ENCODE measurements at regions not wholly inside any gene's neighbourhood (a gene's known extent, or its start where the extent isn't known, plus 50 kb on each side); places are given as distances from the start of the nearest gene placed in this dataset.

DNA sequence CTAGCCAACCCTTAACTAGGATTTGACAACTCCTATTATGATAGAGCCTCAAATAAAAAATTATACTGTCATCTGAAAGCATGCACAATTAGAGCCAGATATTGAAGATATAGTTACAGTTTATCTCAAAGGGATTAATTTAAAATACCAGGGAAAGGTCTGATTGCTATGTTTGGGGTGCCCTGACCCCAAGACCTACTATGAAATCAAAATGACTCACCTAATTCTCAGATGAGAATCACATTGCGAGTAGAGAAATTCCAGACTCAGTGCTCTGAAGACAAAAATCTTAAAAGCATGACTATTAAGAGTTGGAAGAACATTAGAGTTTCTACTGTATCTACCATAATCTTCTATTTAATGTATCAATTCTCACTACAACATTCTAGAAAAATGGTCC is 297.1 kb downstream of the AHR start:
- Histone ChIP-seq H3K4me3 (ENCODE audit: low read length) (no peak overlapping the region), H4K20me1 (ENCODE audit: insufficient read depth, low read length) (no peaks in the 10 kb centered on the region), H2AFZ (ENCODE audit: low read depth, low read length) (no peak overlapping the region), H3K9me3 (ENCODE audit: insufficient read depth, low read length) (no peaks in the 10 kb centered on the region), H3K27ac (ENCODE audit: low read length) (no peak overlapping the region), H3K79me2 (ENCODE audit: low read length) (no peaks in the 10 kb centered on the region), H3K27me3 (ENCODE audit: low read depth, low read length) (no peaks in the 10 kb centered on the region), H3K36me3 (replicated peaks; ENCODE audit: low read depth, low read length) (no peaks in the 10 kb centered on the region), H3K4me1 (ENCODE audit: low read length) (no peaks in the 10 kb centered on the region), H3K4me2 (ENCODE audit: low read length) (no peak overlapping the region), H3K9ac (ENCODE audit: low read length) (no peak overlapping the region)
- TF ChIP-seq, protein P1, sequence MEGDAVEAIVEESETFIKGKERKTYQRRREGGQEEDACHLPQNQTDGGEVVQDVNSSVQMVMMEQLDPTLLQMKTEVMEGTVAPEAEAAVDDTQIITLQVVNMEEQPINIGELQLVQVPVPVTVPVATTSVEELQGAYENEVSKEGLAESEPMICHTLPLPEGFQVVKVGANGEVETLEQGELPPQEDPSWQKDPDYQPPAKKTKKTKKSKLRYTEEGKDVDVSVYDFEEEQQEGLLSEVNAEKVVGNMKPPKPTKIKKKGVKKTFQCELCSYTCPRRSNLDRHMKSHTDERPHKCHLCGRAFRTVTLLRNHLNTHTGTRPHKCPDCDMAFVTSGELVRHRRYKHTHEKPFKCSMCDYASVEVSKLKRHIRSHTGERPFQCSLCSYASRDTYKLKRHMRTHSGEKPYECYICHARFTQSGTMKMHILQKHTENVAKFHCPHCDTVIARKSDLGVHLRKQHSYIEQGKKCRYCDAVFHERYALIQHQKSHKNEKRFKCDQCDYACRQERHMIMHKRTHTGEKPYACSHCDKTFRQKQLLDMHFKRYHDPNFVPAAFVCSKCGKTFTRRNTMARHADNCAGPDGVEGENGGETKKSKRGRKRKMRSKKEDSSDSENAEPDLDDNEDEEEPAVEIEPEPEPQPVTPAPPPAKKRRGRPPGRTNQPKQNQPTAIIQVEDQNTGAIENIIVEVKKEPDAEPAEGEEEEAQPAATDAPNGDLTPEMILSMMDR (IDR thresholded peaks at IDR 0.05; ENCODE audit: low read depth, low read length): no peak
- TF ChIP-seq EZH2phosphoT487 (IDR thresholded peaks at IDR 0.05; ENCODE audit: low read depth): no peak

DNA sequence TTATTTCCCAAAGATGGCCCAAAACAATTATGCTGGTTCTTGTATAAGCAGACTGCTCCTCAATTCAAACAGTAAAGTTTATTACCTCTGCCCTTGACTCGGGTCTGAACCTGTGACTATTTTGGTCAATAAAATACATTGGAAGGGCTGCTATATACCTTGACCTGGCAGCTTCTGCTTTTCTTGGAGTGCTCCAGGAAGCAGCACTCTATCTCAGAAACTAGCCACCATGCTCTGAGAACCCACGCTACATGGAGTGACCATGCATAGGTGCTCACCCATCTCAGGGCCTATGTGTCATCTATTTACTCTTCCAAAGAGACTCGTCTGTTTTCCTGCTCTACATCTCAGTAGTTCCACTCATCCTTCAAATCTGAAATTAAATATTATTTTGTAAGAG is 299.9 kb downstream of the AHR start:
- Histone ChIP-seq H4K20me1 (ENCODE audit: insufficient read depth, low read length) (no peaks in the 10 kb centered on the region), H3K4me2 (ENCODE audit: low read length) (no peak overlapping the region), H3K9me3 (ENCODE audit: insufficient read depth, low read length) (no peaks in the 10 kb centered on the region), H3K27me3 (ENCODE audit: low read depth, low read length) (no peaks in the 10 kb centered on the region), H3K36me3 (replicated peaks; ENCODE audit: low read depth, low read length) (no peaks in the 10 kb centered on the region), H3K27ac (ENCODE audit: low read length) (no peak overlapping the region), H3K4me3 (ENCODE audit: low read length) (no peak overlapping the region), H3K4me1 (ENCODE audit: low read length) (no peaks in the 10 kb centered on the region), H3K9ac (ENCODE audit: low read length) (no peak overlapping the region), H3K79me2 (ENCODE audit: low read length) (no peaks in the 10 kb centered on the region), H2AFZ (ENCODE audit: low read depth, low read length) (no peak overlapping the region)
- TF ChIP-seq, protein P1 (IDR thresholded peaks at IDR 0.05; ENCODE audit: low read depth, low read length): no peak
- no peak for TF ChIP-seq EZH2phosphoT487 (IDR thresholded peaks at IDR 0.05; ENCODE audit: low read depth)

- no peak overlapping the region for H3K9ac ChIP-seq (ENCODE audit: low read length)
- H3K36me3 ChIP-seq (replicated peaks; ENCODE audit: low read depth, low read length): no peaks in the 10 kb centered on the region
- no peak overlapping the region for H3K27ac ChIP-seq (ENCODE audit: low read length)
- no peaks in the 10 kb centered on the region for H3K79me2 ChIP-seq (ENCODE audit: low read length)
- no peaks in the 10 kb centered on the region for H3K9me3 ChIP-seq (ENCODE audit: insufficient read depth, low read length)
- no peak overlapping the region for H3K4me3 ChIP-seq (ENCODE audit: low read length)
- no peaks in the 10 kb centered on the region for H3K4me1 ChIP-seq (ENCODE audit: low read length)
- no peaks in the 10 kb centered on the region for H4K20me1 ChIP-seq (ENCODE audit: insufficient read depth, low read length)
- TF ChIP-seq, protein P1 (IDR thresholded peaks at IDR 0.05; ENCODE audit: low read depth, low read length): no peak
- TF ChIP-seq EZH2phosphoT487 (IDR thresholded peaks at IDR 0.05; ENCODE audit: low read depth): no peak
- no peaks in the 10 kb centered on the region for H3K27me3 ChIP-seq (ENCODE audit: low read depth, low read length)
- H2AFZ ChIP-seq (ENCODE audit: low read depth, low read length): no peak overlapping the region
- H3K4me2 ChIP-seq (ENCODE audit: low read length): no peak overlapping the region
These were observed 300.4 kb downstream of the AHR start for GRCh38 chr7:17598846-17599245.

DNA sequence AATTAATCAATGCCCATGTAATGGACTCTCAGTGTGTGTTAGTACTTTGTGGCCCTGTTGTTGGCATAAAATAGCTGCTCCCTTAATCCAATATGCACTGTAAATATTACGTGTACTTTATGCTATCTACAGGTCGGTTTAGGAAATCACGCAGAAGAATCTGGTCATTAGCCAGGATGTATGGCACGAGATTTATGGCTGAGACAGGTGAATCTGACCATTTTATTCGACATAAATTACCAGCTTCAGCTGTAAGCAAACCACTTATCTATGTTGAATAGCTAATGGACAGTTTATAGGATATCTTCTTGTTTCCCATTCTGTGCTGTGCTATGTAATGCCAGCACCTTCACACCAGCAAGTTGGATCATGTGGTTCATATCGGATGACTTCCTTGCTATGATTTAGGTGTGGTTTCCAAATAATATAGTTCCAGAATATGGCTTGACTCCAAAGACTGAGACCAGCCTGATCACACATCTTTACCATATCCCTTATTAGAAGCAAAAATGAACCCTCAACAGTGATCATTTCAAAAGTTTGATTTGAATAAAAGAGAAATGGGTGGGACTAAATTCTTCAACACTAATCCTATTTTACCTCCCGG is 301.4 kb downstream of the AHR start:
- TF ChIP-seq EZH2phosphoT487 (IDR thresholded peaks at IDR 0.05; ENCODE audit: low read depth): no peak
- no peaks in the 10 kb centered on the region for H3K36me3 ChIP-seq (replicated peaks; ENCODE audit: low read depth, low read length)
- no peak overlapping the region for H3K4me3 ChIP-seq (ENCODE audit: low read length)
- H3K9ac ChIP-seq (ENCODE audit: low read length): no peak overlapping the region
- H3K9me3 ChIP-seq (ENCODE audit: insufficient read depth, low read length): no peaks in the 10 kb centered on the region
- no peaks in the 10 kb centered on the region for H3K4me1 ChIP-seq (ENCODE audit: low read length)
- H3K4me2 ChIP-seq (ENCODE audit: low read length): no peak overlapping the region
- no peaks in the 10 kb centered on the region for H3K27me3 ChIP-seq (ENCODE audit: low read depth, low read length)
- H3K79me2 ChIP-seq (ENCODE audit: low read length): no peaks in the 10 kb centered on the region
- H3K27ac ChIP-seq (ENCODE audit: low read length): no peak overlapping the region
- H2AFZ ChIP-seq (ENCODE audit: low read depth, low read length): no peak overlapping the region
- H4K20me1 ChIP-seq (ENCODE audit: insufficient read depth, low read length): no peaks in the 10 kb centered on the region
